Heart left ventricle (tissue), 16 donors: ENCODE measurements at regions not wholly inside any gene's neighbourhood (a gene's known extent, or its start where the extent isn't known, plus 50 kb on each side); places are given as distances from the start of the nearest gene placed in this dataset.

Experiments used
- ATAC-seq, 4 donors: fragments of 200-7000 bp; cut with Tn5 transposase; one replicate each; pipeline ENCODE4 v1.9.1; 2020 to 2022; ENCODE audit warnings: moderate library complexity in 4 of 4, mild to moderate bottlenecking in 3 of 4, moderate number of reproducible peaks in 1 of 4
- DNase-seq, 5 donors: peaks; one replicate each; pipeline ENCODE4 v3.0.0-alpha.2; 2020
- H3K27ac ChIP-seq, 12 donors: fragments of 200-600 bp; sonication (generic) in 4 of 12; one replicate each; pipeline versions ENCODE4 v1.5.0 to v1.8.0; 2016 to 2022; ENCODE audit warnings: mild to moderate bottlenecking in 2 of 12
- H3K27me3 ChIP-seq, 9 donors: fragments of 200-600 bp; sonication (generic) in 2 of 9; one replicate each; pipeline versions ENCODE4 v1.5.1 to v1.8.0; 2016 to 2022; ENCODE audit warnings: mild to moderate bottlenecking in 3 of 9
- H3K36me3 ChIP-seq, 9 donors: fragments of 200-600 bp; sonication (generic) in 2 of 9; one replicate each; pipeline versions ENCODE4 v1.5.0 to v1.8.0; 2018 to 2022; ENCODE audit warnings: mild to moderate bottlenecking in 2 of 9
- H3K4me1 ChIP-seq, 12 donors: fragments of 200-600 bp; sonication (generic) in 4 of 12; one replicate each; pipeline versions ENCODE4 v1.5.0 to v1.8.0; 2016 to 2022; ENCODE audit warnings: mild to moderate bottlenecking in 3 of 12
- H3K4me3 ChIP-seq, 12 donors: fragments of 200-600 bp; sonication (generic) in 4 of 12; one replicate each; pipeline versions ENCODE4 v1.5.0 to v1.8.0; 2017 to 2022; ENCODE audit warnings: mild to moderate bottlenecking in 9 of 12, moderate library complexity in 4 of 12
- H3K9me3 ChIP-seq, 12 donors: fragments of 200-600 bp; sonication (generic) in 4 of 12; one replicate each; pipeline versions ENCODE4 v1.5.0 to v1.8.0; 2016 to 2022; ENCODE audit warnings: mild to moderate bottlenecking in 1 of 12
- CTCF ChIP-seq, 12 donors: fragments of 200-600 bp; sonication (generic) in 4 of 12; IDR thresholded peaks; one replicate each; pipeline versions ENCODE4 v1.5.0 to v1.8.0; 2018 to 2022; ENCODE audit warnings: antibody characterized with exemption in 12 of 12, mild to moderate bottlenecking in 5 of 12
- POLR2A ChIP-seq, 2 donors: fragments of 450-650 bp; IDR thresholded peaks; one replicate each; pipeline ENCODE4 v1.6.1; 2017; ENCODE audit warnings: antibody characterized with exemption in 2 of 2, mild to moderate bottlenecking in 2 of 2, moderate library complexity in 2 of 2
- WGBS, 4 donors: extraction: QIAGEN DNeasy Blood & Tissue Kit in 2 of 4; methylation state at CpG; one replicate each; pipeline versions ENCODE4 v1.1.5 to v1.1.7; 2013 to 2018; 5-methylcytosine and 5-hydroxymethylcytosine counted together
- intact Hi-C, 10 donors: fragments of 100-400 bp; cut with DNase I; formaldehyde crosslinking; loops; one replicate each; pipeline versions ENCODE4 v1.11.1 to v1.14.2; 2022
- donor health status: ischemic (EF 13 %, LVEDD 7.1; RV severe dilation, severe dysfunction).
- donor health status: healthy with polysubstance abuse.
- donor health status: DM: no; HTN: yes; CAD: no.
- donor health status: DM: no; HTN: no; CAD: no.
- donor health status: ischemic (EF 25% LVEDD 6.9; RV normal size, moderate dysfunction).
- donor health status: ischemic (EF 25% LVEDD 5.7; RV mildly dilated, moderate dysfunction).
- donor health status: healthy.
- donor health status: DM: yes; HTN: yes; CAD: no.
- donor health status: ischemic (EF 35%, LVEDD 5.7; RV mildly dilated, moderate dysfunction).
- donor health status: nonischemic (EF 11% LVEDD 7.7; RV severe dilation, severe dysfunction).
- donor health status: DM: yes; HTN: yes; CAD: no.
- donor health status: PGD.
- donor health status: ischemic (EF 29% LVEDD 5.4; RV normal size, mild dysfunction).
- donor health status: nonischemic (EF 23%, LVEDD 6.1; RV moderate dilation, normal function).

GRCh38 chr14:30225176-30225575, 297.5 kb upstream of the PRKD1 start:
- 48 to 75% (median 54%) methylated on average over 1 of the region's 1 CpG for WGBS, 4 donors
- Histone ChIP-seq H3K36me3 (no peaks in the 10 kb centered on the region), H3K27me3 (no peaks in the 10 kb centered on the region), H3K4me1 (peaks cover 0 to 41% (median 14%) of the 10 kb centered on the region in 12 donors), H3K9me3 (no peaks in the 10 kb centered on the region), H3K4me3 (no peak overlapping the region), H3K27ac (peak overlapping the region in 5 of 12 donors; percentile 2 to 65 (median 42))
- peak; percentile 21 to 54 (median 45) for ATAC-seq
- no peak for TF ChIP-seq CTCF (IDR thresholded peaks at IDR 0.05)
- TF ChIP-seq POLR2A (IDR thresholded peaks at IDR 0.05): no peak
- intact Hi-C loops: no loop called here
- no peak for DNase-seq

- intact Hi-C loops: no loop called here
- peak; percentile 24 to 38 (median 34) for ATAC-seq
- DNase-seq: peak in 1 of 5 donors; percentile 24
- H3K36me3 ChIP-seq: no peaks in the 10 kb centered on the region
- WGBS, 4 donors: 61 to 68% (median 66%) methylated on average over 3 of the region's 3 CpGs
- peaks cover 0 to 35% (median 12%) of the 10 kb centered on the region in 12 donors for H3K4me1 ChIP-seq
- H3K4me3 ChIP-seq: no peak overlapping the region
- no peaks in the 10 kb centered on the region for H3K27me3 ChIP-seq
- TF ChIP-seq POLR2A (IDR thresholded peaks at IDR 0.05): no peak
- no peak for TF ChIP-seq CTCF (IDR thresholded peaks at IDR 0.05)
- peak overlapping the region in 3 of 12 donors; percentile 32 to 67 (median 47) for H3K27ac ChIP-seq
- no peaks in the 10 kb centered on the region for H3K9me3 ChIP-seq
These were observed 299.8 kb upstream of the PRKD1 start for GRCh38 chr14:30227436-30227835.

- ATAC-seq (peak in 1 of 4 donors; percentile 52), DNase-seq (no peak)
- WGBS, 4 donors: 25 to 63% (median 41%) methylated on average over 2 of the region's 2 CpGs
- TF ChIP-seq CTCF (IDR thresholded peaks at IDR 0.05) (no peak), POLR2A (IDR thresholded peaks at IDR 0.05) (no peak)
- H3K27me3 ChIP-seq: no peaks in the 10 kb centered on the region
- H3K9me3 ChIP-seq: no peaks in the 10 kb centered on the region
- peak overlapping the region in 4 of 12 donors; percentile 23 to 67 (median 40) for H3K27ac ChIP-seq
- H3K36me3 ChIP-seq: no peaks in the 10 kb centered on the region
- no peak overlapping the region for H3K4me3 ChIP-seq
- intact Hi-C loops: no loop called here
- H3K4me1 ChIP-seq: peaks cover 0 to 34% (median 9%) of the 10 kb centered on the region in 12 donors
These were observed 300.2 kb upstream of the PRKD1 start for GRCh38 chr14:30227876-30228275.

GRCh38 chr14:30230719-30231118, 303.1 kb upstream of the PRKD1 start:
- Histone ChIP-seq H3K4me3 (no peak overlapping the region), H3K4me1 (peaks cover 0 to 8% (median 0%) of the 10 kb centered on the region in 12 donors), H3K36me3 (no peaks in the 10 kb centered on the region), H3K9me3 (no peaks in the 10 kb centered on the region), H3K27me3 (no peaks in the 10 kb centered on the region), H3K27ac (no peak overlapping the region)
- no peak for DNase-seq
- TF ChIP-seq POLR2A (IDR thresholded peaks at IDR 0.05) (no peak), CTCF (IDR thresholded peaks at IDR 0.05) (no peak)
- WGBS, 4 donors: 68 to 93% (median 91%) methylated on average over 3 of the region's 3 CpGs
- no peak for ATAC-seq
- intact Hi-C loops: no loop called here
